ENCODE measurements at regions not wholly inside any gene's neighbourhood (a gene's known extent, or its start where the extent isn't known, plus 50 kb on each side); places are given as distances from the start of the nearest gene placed in this dataset.
A peak's percentile ranks its signal among the peaks of the same experiment; 100 is the strongest.
"Not testable (repeated sequence)": the region's sequence is repeated elsewhere in the genome, so short reads cannot be mapped to it uniquely, and the experiment has no call there.

DNA sequence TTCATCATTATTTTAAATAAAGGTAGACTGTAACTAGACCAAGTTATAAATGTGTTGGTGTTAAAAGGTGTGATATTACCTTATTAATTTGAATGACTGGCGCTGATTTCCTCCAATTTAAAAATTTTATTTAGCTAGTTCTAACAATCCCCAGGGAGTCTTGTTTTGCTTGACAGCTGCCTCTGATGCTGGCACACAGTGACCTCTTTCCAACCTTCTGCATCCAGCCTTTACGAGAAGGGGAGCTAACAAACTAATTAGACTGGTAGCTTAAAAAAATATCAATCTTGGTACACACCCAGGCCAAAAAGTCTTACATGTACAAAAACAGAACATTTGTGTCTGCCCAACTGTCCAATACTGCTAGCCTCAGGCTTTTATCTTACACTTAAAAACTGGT, 51.8 kb upstream of the ENPEP start:
- Histone ChIP-seq H3K4me1 (ENCODE audit: insufficient read depth, low read length) (no peaks in the 10 kb centered on the region), H3K36me3 (ENCODE audit: insufficient read depth, low read depth, low read length) (no peaks in the 10 kb centered on the region), H3K9me3 (ENCODE audit: insufficient read depth, low read depth, low read length) (no peaks in the 10 kb centered on the region; the same call in 1 of the 2 replicates), H3K27me3 (ENCODE audit: insufficient read depth, low read length) (no peaks in the 10 kb centered on the region), H3K9ac (ENCODE audit: low read depth, low read length) (no peak overlapping the region), H3K27ac (ENCODE audit: low read length) (no peak overlapping the region), H3K4me3 (ENCODE audit: low read length) (no peak overlapping the region)

DNA sequence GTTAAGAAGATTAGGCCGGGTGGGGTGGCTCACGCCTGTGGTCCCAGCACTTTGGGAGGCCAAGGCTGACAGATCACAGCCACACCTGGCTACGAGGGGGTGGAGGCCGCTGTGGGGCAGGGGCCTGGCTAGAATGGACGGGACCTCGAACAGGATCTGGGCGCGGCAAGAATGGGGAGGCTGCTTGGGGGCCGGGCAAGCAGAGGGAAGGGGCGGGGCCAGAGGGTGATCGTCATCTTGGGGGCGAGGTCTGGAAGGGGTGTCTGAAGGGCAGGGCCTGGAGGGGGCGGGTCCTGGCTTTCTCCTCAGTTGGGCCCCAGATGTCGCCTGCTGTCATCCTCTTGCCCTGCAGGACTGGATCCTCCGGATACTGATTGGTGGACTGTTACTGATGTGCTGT, 57.3 kb upstream of the ENPEP start:
- Histone ChIP-seq H3K36me3 (ENCODE audit: insufficient read depth, low read depth, low read length) (no peaks in the 10 kb centered on the region), H3K9me3 (ENCODE audit: insufficient read depth, low read depth, low read length) (no peaks in the 10 kb centered on the region; the same call in none of the 2 replicates), H3K27me3 (ENCODE audit: insufficient read depth, low read length) (peaks cover 10% of the 10 kb centered on the region; the same call in 1 of the 2 replicates), H3K27ac (ENCODE audit: low read length) (no peak overlapping the region), H3K9ac (ENCODE audit: low read depth, low read length) (no peak overlapping the region), H3K4me3 (ENCODE audit: low read length) (no peak overlapping the region), H3K4me1 (ENCODE audit: insufficient read depth, low read length) (peaks cover 7% of the 10 kb centered on the region; the same call in 1 of the 2 replicates)

DNA sequence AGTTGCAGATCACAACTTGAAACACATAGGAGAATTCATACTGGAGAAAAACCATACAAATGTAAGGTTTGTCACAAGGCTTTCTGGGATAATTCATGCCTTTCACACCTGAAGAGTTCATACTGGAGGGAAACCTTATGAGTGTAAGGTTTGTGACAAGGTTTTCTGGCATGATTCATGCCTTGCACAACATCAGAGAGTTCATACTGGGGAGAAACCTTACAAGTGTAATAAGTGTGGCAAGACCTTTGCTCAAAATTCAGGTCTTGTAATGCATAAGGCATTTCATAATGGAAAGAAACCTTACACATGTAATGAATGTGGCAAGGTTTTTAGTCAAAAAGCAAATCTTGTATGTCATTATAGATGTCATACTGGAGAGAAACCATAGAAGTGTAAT, 58.8 kb upstream of the ENPEP start:
- Histone ChIP-seq H3K4me1 (ENCODE audit: insufficient read depth, low read length) (peaks cover 13% of the 10 kb centered on the region; the same call in 1 of the 2 replicates), H3K27ac (ENCODE audit: low read length) (no peak overlapping the region), H3K9ac (ENCODE audit: low read depth, low read length) (no peak overlapping the region), H3K36me3 (ENCODE audit: insufficient read depth, low read depth, low read length) (no peaks in the 10 kb centered on the region), H3K9me3 (ENCODE audit: insufficient read depth, low read depth, low read length) (no peaks in the 10 kb centered on the region; the same call in 1 of the 2 replicates), H3K4me3 (ENCODE audit: low read length) (no peak overlapping the region), H3K27me3 (ENCODE audit: insufficient read depth, low read length) (peaks cover 25% of the 10 kb centered on the region)

- peaks cover 28% of the 10 kb centered on the region for H3K27me3 ChIP-seq (ENCODE audit: insufficient read depth, low read length)
- H3K36me3 ChIP-seq (ENCODE audit: insufficient read depth, low read depth, low read length) = no peaks in the 10 kb centered on the region
Observed at GRCh38 chr4:110415478-110415877, 60.5 kb upstream of the ENPEP start.

DNA sequence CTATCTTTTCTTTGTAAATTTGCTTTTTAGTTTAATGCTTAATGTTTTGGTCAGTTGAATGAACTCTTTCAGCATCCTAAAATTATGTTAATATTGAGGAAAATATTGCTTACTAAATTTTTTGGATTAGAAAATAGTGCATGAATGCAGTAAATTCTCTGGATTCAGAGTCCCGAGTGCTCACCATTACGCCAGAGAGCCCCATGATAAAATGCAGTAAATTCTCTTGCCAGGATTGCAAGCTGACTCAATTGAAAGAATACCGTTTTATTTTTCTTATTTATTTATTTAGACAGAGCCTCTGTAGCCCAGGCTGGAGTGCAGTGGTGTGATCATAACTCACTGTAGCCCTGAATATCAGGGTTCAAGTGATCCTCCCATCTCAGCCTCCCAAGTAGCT, 60.9 kb upstream of the ENPEP start:
- H3K9me3 ChIP-seq (ENCODE audit: insufficient read depth, low read depth, low read length) = no peaks in the 10 kb centered on the region; the same call in 1 of the 2 replicates

More at GRCh38 chr4:110415478-110415877, 60.5 kb upstream of the ENPEP start:
- Histone ChIP-seq H3K4me3 (ENCODE audit: low read length) (no peak overlapping the region), H3K9me3 (ENCODE audit: insufficient read depth, low read depth, low read length) (no peaks in the 10 kb centered on the region; the same call in 1 of the 2 replicates), H3K27ac (ENCODE audit: low read length) (no peak overlapping the region), H3K9ac (ENCODE audit: low read depth, low read length) (no peak overlapping the region), H3K4me1 (ENCODE audit: insufficient read depth, low read length) (peaks cover 16% of the 10 kb centered on the region; the same call in 1 of the 2 replicates)

GRCh38 chr4:110414561-110414920, 61.4 kb upstream of the ENPEP start:
- H3K9me3 ChIP-seq (ENCODE audit: insufficient read depth, low read depth, low read length) = no peaks in the 10 kb centered on the region; the same call in 1 of the 2 replicates
- H3K4me3 ChIP-seq (ENCODE audit: low read length) = no peak overlapping the region
- H3K27me3 ChIP-seq (ENCODE audit: insufficient read depth, low read length) = peaks cover 28% of the 10 kb centered on the region
- H3K36me3 ChIP-seq (ENCODE audit: insufficient read depth, low read depth, low read length) = no peaks in the 10 kb centered on the region
- H3K4me1 ChIP-seq (ENCODE audit: insufficient read depth, low read length) = peaks cover 16% of the 10 kb centered on the region; the same call in 1 of the 2 replicates
- no peak overlapping the region for H3K27ac ChIP-seq (ENCODE audit: low read length)
- H3K9ac ChIP-seq (ENCODE audit: low read depth, low read length) = no peak overlapping the region

More for the DNA sequence above, 60.9 kb upstream of the ENPEP start:
- Histone ChIP-seq H3K36me3 (ENCODE audit: insufficient read depth, low read depth, low read length) (no peaks in the 10 kb centered on the region), H3K4me3 (ENCODE audit: low read length) (no peak overlapping the region), H3K9ac (ENCODE audit: low read depth, low read length) (no peak overlapping the region), H3K4me1 (ENCODE audit: insufficient read depth, low read length) (peaks cover 16% of the 10 kb centered on the region; the same call in 1 of the 2 replicates), H3K27ac (ENCODE audit: low read length) (no peak overlapping the region), H3K27me3 (ENCODE audit: insufficient read depth, low read length) (peaks cover 28% of the 10 kb centered on the region)

DNA sequence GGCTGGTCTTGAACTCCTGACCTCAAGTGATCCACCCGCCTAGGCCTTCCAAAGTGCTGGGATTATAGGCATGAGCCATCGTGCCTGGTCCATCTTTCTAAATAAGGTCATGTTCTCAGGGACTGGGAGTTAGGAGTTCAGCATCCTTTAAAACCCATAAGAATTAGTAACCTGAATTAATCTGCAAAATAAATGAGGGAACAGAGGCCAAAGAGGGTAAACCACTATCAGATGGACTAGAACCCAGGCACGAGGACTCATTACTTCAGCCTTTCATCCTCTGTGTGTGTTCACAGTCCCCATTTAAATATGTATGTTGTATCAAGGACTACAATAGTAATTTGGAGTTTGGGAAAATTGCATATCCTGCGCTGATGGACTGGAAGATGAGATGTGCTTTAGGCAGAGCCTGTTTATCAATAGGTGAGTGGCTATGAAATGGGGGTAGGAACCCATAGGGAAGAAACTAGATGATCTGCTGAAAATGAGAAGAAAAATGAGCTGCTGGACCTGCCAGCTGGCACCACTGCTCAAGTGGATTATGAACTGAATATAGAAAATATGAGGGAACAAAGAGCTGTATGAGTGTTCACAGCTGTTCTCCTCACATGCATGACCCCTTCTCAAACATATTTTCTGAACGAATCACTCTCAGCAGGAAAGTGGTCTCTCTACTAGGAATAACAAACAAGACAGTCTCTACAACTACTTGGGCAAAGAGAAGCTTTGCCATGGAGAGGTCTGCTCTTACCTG, 62.0 kb upstream of the ENPEP start:
- not testable (repeated sequence) for H3K4me3 ChIP-seq (ENCODE audit: low read length); H3K27ac ChIP-seq (ENCODE audit: low read length); H3K9me3 ChIP-seq (ENCODE audit: insufficient read depth, low read depth, low read length); H3K36me3 ChIP-seq (ENCODE audit: insufficient read depth, low read depth, low read length); H3K9ac ChIP-seq (ENCODE audit: low read depth, low read length)
- Histone ChIP-seq H3K4me1 (ENCODE audit: insufficient read depth, low read length) (peaks cover 16% of the 10 kb centered on the region; the same call in 1 of the 2 replicates), H3K27me3 (ENCODE audit: insufficient read depth, low read length) (peaks cover 28% of the 10 kb centered on the region)

- H3K27me3 ChIP-seq (ENCODE audit: insufficient read depth, low read length) = peaks cover 28% of the 10 kb centered on the region
- peak overlapping the region; percentile 70 for H3K4me3 ChIP-seq (ENCODE audit: low read length)
- no peak overlapping the region for H3K9ac ChIP-seq (ENCODE audit: low read depth, low read length)
- H3K27ac ChIP-seq (ENCODE audit: low read length) = no peak overlapping the region
- no peaks in the 10 kb centered on the region for H3K9me3 ChIP-seq (ENCODE audit: insufficient read depth, low read depth, low read length)
- H3K4me1 ChIP-seq (ENCODE audit: insufficient read depth, low read length) = peaks cover 16% of the 10 kb centered on the region; the same call in 1 of the 2 replicates
- no peaks in the 10 kb centered on the region for H3K36me3 ChIP-seq (ENCODE audit: insufficient read depth, low read depth, low read length)
Observed at GRCh38 chr4:110412354-110413065, 63.4 kb upstream of the ENPEP start.

- Histone ChIP-seq H3K27me3 (ENCODE audit: insufficient read depth, low read length) (peaks cover 28% of the 10 kb centered on the region), H3K27ac (ENCODE audit: low read length) (no peak overlapping the region), H3K36me3 (ENCODE audit: insufficient read depth, low read depth, low read length) (no peaks in the 10 kb centered on the region), H3K9ac (ENCODE audit: low read depth, low read length) (peak overlapping the region; percentile 62; the same call in 1 of the 2 replicates), H3K4me3 (ENCODE audit: low read length) (peak overlapping the region; percentile 70), H3K9me3 (ENCODE audit: insufficient read depth, low read depth, low read length) (no peaks in the 10 kb centered on the region), H3K4me1 (ENCODE audit: insufficient read depth, low read length) (peaks cover 16% of the 10 kb centered on the region; the same call in 1 of the 2 replicates)
Observed at GRCh38 chr4:110411574-110412011, 64.4 kb upstream of the ENPEP start.

- not testable (repeated sequence) for H3K36me3 ChIP-seq (ENCODE audit: insufficient read depth, low read depth, low read length); H3K9me3 ChIP-seq (ENCODE audit: insufficient read depth, low read depth, low read length); H3K27ac ChIP-seq (ENCODE audit: low read length)
- Histone ChIP-seq H3K9ac (ENCODE audit: low read depth, low read length) (peak overlapping the region; percentile 62; the same call in 1 of the 2 replicates), H3K4me3 (ENCODE audit: low read length) (peak overlapping the region; percentile 70), H3K27me3 (ENCODE audit: insufficient read depth, low read length) (peaks cover 28% of the 10 kb centered on the region), H3K4me1 (ENCODE audit: insufficient read depth, low read length) (peaks cover 16% of the 10 kb centered on the region; the same call in 1 of the 2 replicates)
Observed at GRCh38 chr4:110410853-110411573, 64.9 kb upstream of the ENPEP start.

GRCh38 chr4:110400086-110400485, 75.9 kb upstream of the ENPEP start:
- no peaks in the 10 kb centered on the region for H3K27me3 ChIP-seq (ENCODE audit: insufficient read depth, low read length)
- no peak overlapping the region for H3K4me3 ChIP-seq (ENCODE audit: low read length)
- H3K9me3 ChIP-seq (ENCODE audit: insufficient read depth, low read depth, low read length) = no peaks in the 10 kb centered on the region
- no peak overlapping the region for H3K27ac ChIP-seq (ENCODE audit: low read length)
- H3K36me3 ChIP-seq (ENCODE audit: insufficient read depth, low read depth, low read length) = no peaks in the 10 kb centered on the region
- H3K4me1 ChIP-seq (ENCODE audit: insufficient read depth, low read length) = no peaks in the 10 kb centered on the region
- no peak overlapping the region for H3K9ac ChIP-seq (ENCODE audit: low read depth, low read length)

Data from iPS-20b (cell line).